HepG2 (cell line): ENCODE measurements at regions not wholly inside any gene's neighbourhood (a gene's known extent, or its start where the extent isn't known, plus 50 kb on each side); places are given as distances from the start of the nearest gene placed in this dataset.
A peak's percentile ranks its signal among the peaks of the same experiment; 100 is the strongest.

Experiments used
- ATAC-seq: fragments of 200-7000 bp; cut with Tn5 transposase; 3 replicates; pipeline ENCODE4 v1.9.1; 2020; ENCODE audit warnings: mild to moderate bottlenecking, moderate library complexity
- BruUV-seq: library from RNA; stranded (reverse); fragments of 400-500 nt; replicated peaks from 2 replicates; lab custom pipeline; 2021; lab: Mats Ljungman, UMichigan
- CTCF ChIA-PET: fragments of 300-600 bp; formaldehyde crosslinking; extraction: SDS; loops from one replicate; lab custom pipeline; 2021; ENCODE audit warnings: low total read pairs, inconsistent platforms, low intra/inter-chr PET ratio; lab: Yijun Ruan, JAX
- POLR2A ChIA-PET: fragments of 350-600 bp; sonication (Branson Sonifier 250); formaldehyde crosslinking; loops from one replicate; lab custom pipeline; 2020; ENCODE audit warnings: antibody characterized with exemption, inconsistent platforms; lab: Yijun Ruan, JAX
- DNase-seq: peaks from one replicate; pipeline ENCODE4 v3.0.0-alpha.2; 2015; ENCODE audit warnings: low spot score
- FAIRE-seq: peaks from 3 replicates; lab custom pipeline; 2011; peaks lifted over from hg19 to GRCh38; lab: Jason Lieb, UNC
- H2AFZ ChIP-seq: one replicate; pipeline ENCODE4 v1.6.1; 2011; ENCODE audit warnings: low read length, inconsistent platforms
- H3K27ac ChIP-seq: fragments of 300-600 bp; 3 replicates; pipeline ENCODE4 v1.8.0; 2011; ENCODE audit warnings: mixed run types, mild to moderate bottlenecking, mixed read lengths, low read length, inconsistent platforms; ENCODE audit not compliant: insufficient read depth; ENCODE audit errors: extremely low read length
- H3K27me3 ChIP-seq, 2 experiments: fragments of 200-600 bp in 1 of 2; 2 replicates in 1 of 2; 3 replicates in 1 of 2; pipeline versions ENCODE4 v1.6.0 to v1.8.0; 2011; ENCODE audit warnings: low read length in 2 of 2, mild to moderate bottlenecking in 2 of 2, moderate library complexity in 2 of 2, inconsistent platforms in 1 of 2; ENCODE audit not compliant: insufficient read depth in 2 of 2, control insufficient read depth in 1 of 2
- H3K36me3 ChIP-seq, 2 experiments: fragments of 200-600 bp in 1 of 2; replicated peaks in 1 of 2; 2 replicates in 1 of 2; 3 replicates in 1 of 2; pipeline versions ENCODE4 v1.5.1 to v1.8.0; 2011; ENCODE audit warnings: low read length in 2 of 2, inconsistent platforms in 1 of 2; ENCODE audit not compliant: insufficient read depth in 2 of 2, control insufficient read depth in 1 of 2
- H3K4me1 ChIP-seq: 2 replicates; pipeline ENCODE4 v1.5.1; 2012; ENCODE audit warnings: low read length, inconsistent platforms; ENCODE audit not compliant: insufficient read depth
- H3K4me2 ChIP-seq: 2 replicates; pipeline ENCODE4 v1.6.0; 2011; ENCODE audit warnings: low read depth, low read length, inconsistent platforms
- H3K4me3 ChIP-seq, 3 experiments: fragments of 200-600 bp in 1 of 3; sonication (generic), shearing (Covaris generic) in 1 of 3; replicated peaks in 1 of 3; 2 replicates each; pipeline ENCODE4 v1.5.1; 2011 to 2016; ENCODE audit warnings: low read length in 3 of 3, inconsistent platforms in 2 of 3, low read depth in 2 of 3, mild to moderate bottlenecking in 2 of 3, control low read depth in 1 of 3, mixed read lengths in 1 of 3; ENCODE audit not compliant: insufficient read depth in 1 of 3
- H3K79me2 ChIP-seq: one replicate; pipeline ENCODE4 v1.6.1; 2011; ENCODE audit warnings: low read length, inconsistent platforms; ENCODE audit not compliant: insufficient read depth
- H3K9ac ChIP-seq: 2 replicates; pipeline ENCODE4 v1.6.0; 2011; ENCODE audit warnings: mild to moderate bottlenecking, low read depth, low read length, inconsistent platforms; ENCODE audit not compliant: insufficient read depth
- H3K9me3 ChIP-seq: 2 replicates; pipeline ENCODE4 v1.5.1; 2012; ENCODE audit warnings: mild to moderate bottlenecking, low read length
- H4K20me1 ChIP-seq: 2 replicates; pipeline ENCODE4 v1.6.0; 2011; ENCODE audit warnings: inconsistent platforms, mild to moderate bottlenecking, low read length, moderate library complexity; ENCODE audit not compliant: insufficient read depth
- ARHGAP35 ChIP-seq: sonication (generic); formaldehyde crosslinking; IDR thresholded peaks from 2 replicates; pipeline ENCODE4 v1.9.0; 2022; ENCODE audit warnings: mild to moderate bottlenecking, inconsistent platforms, moderate library complexity, missing genetic modification reagents, borderline replicate concordance
- ARID5B ChIP-seq: IDR thresholded peaks from 2 replicates; pipeline ENCODE4 v1.4.0; 2020; ENCODE audit warnings: mild to moderate bottlenecking, missing genetic modification reagents
- BORCS8-MEF2B ChIP-seq: sonication (generic); formaldehyde crosslinking; IDR thresholded peaks from 2 replicates; pipeline ENCODE4 v1.8.0; 2022; ENCODE audit warnings: mild to moderate bottlenecking, missing genetic modification reagents
- CAMTA2 ChIP-seq: sonication (generic); formaldehyde crosslinking; IDR thresholded peaks from 2 replicates; pipeline ENCODE4 v1.4.0; 2020; ENCODE audit warnings: mild to moderate bottlenecking, missing genetic modification reagents, borderline replicate concordance
- CENPBD1 ChIP-seq: sonication (generic); formaldehyde crosslinking; IDR thresholded peaks from 2 replicates; pipeline ENCODE4 v1.8.0; 2022; ENCODE audit warnings: missing genetic modification reagents, low read depth, mild to moderate bottlenecking, borderline replicate concordance
- CTCF ChIP-seq: sonication (generic); formaldehyde crosslinking; IDR thresholded peaks from 2 replicates; pipeline ENCODE4 v1.5.0; 2020; ENCODE audit warnings: mild to moderate bottlenecking, missing genetic modification reagents, moderate library complexity
- HMG20B ChIP-seq: conservative IDR thresholded peaks from 2 replicates; pipeline ENCODE4 v1.6.1; 2016; ENCODE audit warnings: missing genetic modification reagents, missing compliant biosample characterization
- HNF4A ChIP-seq: sonication (generic); formaldehyde crosslinking; IDR thresholded peaks from 2 replicates; pipeline ENCODE4 v1.4.0; 2020; ENCODE audit warnings: missing genetic modification reagents
- PREB ChIP-seq: sonication (generic); formaldehyde crosslinking; IDR thresholded peaks from 2 replicates; pipeline ENCODE4 v1.4.0; 2020; ENCODE audit warnings: missing genetic modification reagents
- RAD51 ChIP-seq: fragments of 450-650 bp; IDR thresholded peaks from 2 replicates; pipeline ENCODE4 v1.6.1; 2016; ENCODE audit warnings: borderline replicate concordance
- STAG1 ChIP-seq: sonication (generic); formaldehyde crosslinking; IDR thresholded peaks from 2 replicates; pipeline ENCODE4 v1.4.0; 2020; ENCODE audit warnings: missing genetic modification reagents
- XRCC5 ChIP-seq: fragments of 200-400 bp; formaldehyde crosslinking; optimal IDR thresholded peaks from 2 replicates; pipeline ENCODE3; 2017; ENCODE audit warnings: mild to moderate bottlenecking, low read length
- ZNF282 ChIP-seq: fragments of 450-650 bp; IDR thresholded peaks from 2 replicates; pipeline ENCODE4 v1.6.1; 2018; ENCODE audit not compliant: partially characterized antibody
- ZNF567 ChIP-seq: sonication (generic); formaldehyde crosslinking; IDR thresholded peaks from 2 replicates; pipeline ENCODE4 v1.8.1; 2023; ENCODE audit warnings: mild to moderate bottlenecking, missing genetic modification reagents, borderline replicate concordance
- WGBS: methylation state at CpG from one replicate; pipeline ENCODE4 v1.1.6; 2017; ENCODE audit warnings: low lambda C conversion rate; 5-methylcytosine and 5-hydroxymethylcytosine counted together
- in situ Hi-C: cut with HindIII; loops from 2 replicates; pipeline ENCODE4 v1.10.0; 2017; ENCODE audit warnings: low pct_unique_long_range_greater_than_20kb; ENCODE audit not compliant: extremely low pct_ligation_motif_present
- intact Hi-C: fragments of 100-400 bp; cut with micrococcal nuclease; formaldehyde crosslinking; loops from one replicate; pipeline ENCODE4 v1.10.0; 2022; ENCODE audit not compliant: unreplicated experiment

GRCh38 chr4:133320576-133321170 is 171.6 kb downstream of the PCDH10 start:
- peak; percentile 26 for DNase-seq
- no peak overlapping the region for H3K4me2 ChIP-seq
- H3K4me1 ChIP-seq, result no peaks in the 10 kb centered on the region
- no peaks in the 10 kb centered on the region for H3K9me3 ChIP-seq
- POLR2A ChIA-PET, result no interaction called here
- CTCF ChIA-PET, result interaction anchor here (1.0 kb wide), 1 partner anchor 163 kb away, joined by 3 read pairs; no protein-coding TSS in a partner anchor
- in situ Hi-C loops (no loop called here), intact Hi-C loops (loop anchor here (1.0 kb wide), 1 partner anchor 163 kb away; no protein-coding TSS in a partner anchor)
- WGBS, result 0% methylated on average over 2 of the region's 2 CpGs
- H3K9ac ChIP-seq, result no peak overlapping the region
- H2AFZ ChIP-seq, result no peak overlapping the region
- no peaks in the 10 kb centered on the region for H3K79me2 ChIP-seq
- no peak overlapping the region for H3K4me3 ChIP-seq
- no peak overlapping the region for H3K27ac ChIP-seq
- no TSS peak for BruUV-seq
- no peaks in the 10 kb centered on the region for H4K20me1 ChIP-seq
- H3K36me3 ChIP-seq, result no peaks in the 10 kb centered on the region
- no peak for TF ChIP-seq ZNF282
- no peak for TF ChIP-seq BORCS8-MEF2B (CRISPR knock-in tag)
- no peak for TF ChIP-seq ARID5B (CRISPR knock-in tag)
- no peak for TF ChIP-seq CAMTA2 (CRISPR knock-in tag)
- no peak for TF ChIP-seq RAD51
- no peak for TF ChIP-seq CENPBD1 (CRISPR knock-in tag)
- TF ChIP-seq PREB (CRISPR knock-in tag), result no peak
- no peak for TF ChIP-seq XRCC5
- TF ChIP-seq HNF4A (CRISPR knock-in tag), result no peak
- TF ChIP-seq ZNF567, result no peak
- peak; percentile 54 for TF ChIP-seq STAG1 (CRISPR knock-in tag)
- peak; percentile 61 for TF ChIP-seq CTCF (CRISPR knock-in tag)
- no peak for TF ChIP-seq HMG20B (CRISPR knock-in tag)
- TF ChIP-seq ARHGAP35 (CRISPR knock-in tag), result no peak
- no peaks in the 10 kb centered on the region for H3K27me3 ChIP-seq
- peak; percentile 80 for ATAC-seq
- peak; percentile 70 for FAIRE-seq
